ENCODE measurements at regions not wholly inside any gene's neighbourhood (a gene's known extent, or its start where the extent isn't known, plus 50 kb on each side); places are given as distances from the start of the nearest gene placed in this dataset.

- TF ChIP-seq ZNF302 (tag by site-specific recombination; IDR thresholded peaks at IDR 0.05; ENCODE audit: low read depth): no peak
Measured at GRCh38 chr17:53330756-53331155, 492.0 kb upstream of the KIF2B start (continued).

GRCh38 chr17:53321651-53322050 is 501.1 kb upstream of the KIF2B start:
- H3K36me3 ChIP-seq (ENCODE audit: control insufficient read depth in 2 of 2, insufficient read depth in 1 of 2, low read length in 2 of 2): no peaks in the 10 kb centered on the region
- TF ChIP-seq IKZF3 (tag by site-specific recombination; IDR thresholded peaks at IDR 0.05): no peak
- H3K4me1 ChIP-seq (ENCODE audit: control insufficient read depth, insufficient read depth, low read length): no peaks in the 10 kb centered on the region
- no peaks in the 10 kb centered on the region for H3K9me3 ChIP-seq (ENCODE audit: control insufficient read depth, insufficient read depth, low read depth, low read length)
- POLR2A ChIA-PET: no interaction called here
- no peak overlapping the region for H3K27ac ChIP-seq (ENCODE audit: extremely low read depth, low read depth, low read length)
- CTCF ChIA-PET: no interaction called here
- no peak overlapping the region for H3K4me3 ChIP-seq (ENCODE audit: low read depth, low read length)

- Histone ChIP-seq H3K9me3 (ENCODE audit: control insufficient read depth, insufficient read depth, low read depth, low read length) (no peaks in the 10 kb centered on the region), H3K4me3 (ENCODE audit: low read depth, low read length) (no peak overlapping the region), H3K27ac (ENCODE audit: extremely low read depth, low read depth, low read length) (no peak overlapping the region), H3K4me1 (ENCODE audit: control insufficient read depth, insufficient read depth, low read length) (no peaks in the 10 kb centered on the region), H3K36me3 (ENCODE audit: control insufficient read depth in 2 of 2, insufficient read depth in 1 of 2, low read length in 2 of 2) (no peaks in the 10 kb centered on the region)
- ChIA-PET POLR2A (no interaction called here), CTCF (no interaction called here)
- no peak for TF ChIP-seq GLIS2 (tag by site-specific recombination; IDR thresholded peaks at IDR 0.05)
- no peak for TF ChIP-seq ZBTB20 (tag by site-specific recombination; IDR thresholded peaks at IDR 0.05)
- no peak for TF ChIP-seq ZNF16 (tag by site-specific recombination; IDR thresholded peaks at IDR 0.05; ENCODE audit: low read depth)
- no peak for TF ChIP-seq ZNF426 (tag by site-specific recombination; IDR thresholded peaks at IDR 0.05)
- TF ChIP-seq ZFP41 (tag by site-specific recombination; IDR thresholded peaks at IDR 0.05; ENCODE audit: borderline replicate concordance): no peak
- TF ChIP-seq ZNF423 (tag by site-specific recombination; IDR thresholded peaks at IDR 0.05): no peak
- no peak for TF ChIP-seq ZSCAN30 (tag by site-specific recombination; IDR thresholded peaks at IDR 0.05)
- no peak for TF ChIP-seq ZNF449 (tag by site-specific recombination; IDR thresholded peaks at IDR 0.05)
- TF ChIP-seq ZNF24 (tag by site-specific recombination; IDR thresholded peaks at IDR 0.05): no peak
- TF ChIP-seq ZNF692 (tag by site-specific recombination; IDR thresholded peaks at IDR 0.05): no peak
- TF ChIP-seq ZBTB10 (tag by site-specific recombination; IDR thresholded peaks at IDR 0.05): no peak
- no peak for TF ChIP-seq ZNF248 (tag by site-specific recombination; IDR thresholded peaks at IDR 0.05)
- no peak for TF ChIP-seq GLIS1 (tag by site-specific recombination; IDR thresholded peaks at IDR 0.05)
Measured at GRCh38 chr17:53319947-53320346, 502.8 kb upstream of the KIF2B start.

- H3K27ac ChIP-seq (ENCODE audit: extremely low read depth, low read depth, low read length): no peak overlapping the region
- no peak overlapping the region for H3K4me3 ChIP-seq (ENCODE audit: low read depth, low read length)
- H3K4me1 ChIP-seq (ENCODE audit: control insufficient read depth, insufficient read depth, low read length): no peaks in the 10 kb centered on the region
- no peaks in the 10 kb centered on the region for H3K36me3 ChIP-seq (ENCODE audit: control insufficient read depth in 2 of 2, insufficient read depth in 1 of 2, low read length in 2 of 2)
- CTCF ChIA-PET: no interaction called here
- POLR2A ChIA-PET: no interaction called here
- H3K9me3 ChIP-seq (ENCODE audit: control insufficient read depth, insufficient read depth, low read depth, low read length): no peaks in the 10 kb centered on the region
- TF ChIP-seq ZNF23 (tag by site-specific recombination; IDR thresholded peaks at IDR 0.05; ENCODE audit: borderline replicate concordance): no peak
- no peak for TF ChIP-seq IKZF3 (tag by site-specific recombination; IDR thresholded peaks at IDR 0.05)
- no peak for TF ChIP-seq ZNF792 (tag by site-specific recombination; IDR thresholded peaks at IDR 0.05)
- TF ChIP-seq INSM2 (tag by site-specific recombination; IDR thresholded peaks at IDR 0.05): no peak
- TF ChIP-seq ZXDB (tag by site-specific recombination; IDR thresholded peaks at IDR 0.05): no peak
- no peak for TF ChIP-seq ZFP3 (tag by site-specific recombination; IDR thresholded peaks at IDR 0.05; ENCODE audit: low read depth)
- no peak for TF ChIP-seq ZNF404 (tag by site-specific recombination; IDR thresholded peaks at IDR 0.05)
- TF ChIP-seq GFI1B (tag by site-specific recombination; IDR thresholded peaks at IDR 0.05): no peak
- no peak for TF ChIP-seq ZNF830 (tag by site-specific recombination; IDR thresholded peaks at IDR 0.05; ENCODE audit: low read depth)
- TF ChIP-seq SCRT1 (tag by site-specific recombination; IDR thresholded peaks at IDR 0.05; ENCODE audit: borderline replicate concordance): no peak
- no peak for TF ChIP-seq ZNF654 (tag by site-specific recombination; IDR thresholded peaks at IDR 0.05; ENCODE audit: low read depth)
Measured at GRCh38 chr17:53316988-53317387, 505.7 kb upstream of the KIF2B start.
